ENCODE measurements at regions not wholly inside any gene's neighbourhood (a gene's known extent, or its start where the extent isn't known, plus 50 kb on each side); places are given as distances from the start of the nearest gene placed in this dataset.

- TF ChIP-seq CTCF (IDR thresholded peaks at IDR 0.05 in 2 of 3, conservative IDR thresholded peaks at IDR 0.05 in 1 of 3; ENCODE audit: borderline replicate concordance in 1 of 3, insufficient read depth in 1 of 3, low read depth in 2 of 3, low read length in 2 of 3) (no peak), ATF3 (IDR thresholded peaks at IDR 0.05) (no peak), SIN3A (IDR thresholded peaks at IDR 0.05; ENCODE audit: low read depth) (no peak), EZH2phosphoT487 (IDR thresholded peaks at IDR 0.05; ENCODE audit: borderline replicate concordance) (no peak), POLR2A (IDR thresholded peaks at IDR 0.05; ENCODE audit: borderline replicate concordance, extremely low read depth, insufficient read depth, insufficient read length) (no peak)
Measured at GRCh38 chr9:29228558-29228957, 1655.3 kb upstream of the C9orf72 start.
